Dendritic cell treated with granulocyte-macrophage colony-stimulating factor and Interleukin-4, amounts not matched to agents 40 ng/mL and 50 ng/mL, for 4 days (primary cell): ENCODE measurements at regions not wholly inside any gene's neighbourhood (a gene's known extent, or its start where the extent isn't known, plus 50 kb on each side); places are given as distances from the start of the nearest gene placed in this dataset.

ENCODE experiments used
- H3K27ac Mint-ChIP-seq: one replicate; pipeline ENCODE4 v1.8.0; 2022; ENCODE audit warnings: mild to moderate bottlenecking, mixed read lengths
- H3K27me3 Mint-ChIP-seq: one replicate; pipeline ENCODE4 v1.8.0; 2022; ENCODE audit warnings: mild to moderate bottlenecking, mixed read lengths
- H3K36me3 Mint-ChIP-seq: one replicate; pipeline ENCODE4 v1.8.0; 2022; ENCODE audit warnings: low read depth, mixed read lengths
- H3K4me1 Mint-ChIP-seq: one replicate; pipeline ENCODE4 v1.8.0; 2022; ENCODE audit warnings: low read depth, mixed read lengths
- H3K4me3 Mint-ChIP-seq: one replicate; pipeline ENCODE4 v1.8.0; 2022; ENCODE audit warnings: mild to moderate bottlenecking, moderate library complexity, mixed read lengths
- H3K9me3 Mint-ChIP-seq: one replicate; pipeline ENCODE4 v1.8.0; 2022; ENCODE audit warnings: mixed read lengths
- intact Hi-C: fragments of 100-400 bp; cut with micrococcal nuclease; formaldehyde crosslinking; loops from one replicate; pipeline ENCODE4 v1.15.0; 2022

DNA sequence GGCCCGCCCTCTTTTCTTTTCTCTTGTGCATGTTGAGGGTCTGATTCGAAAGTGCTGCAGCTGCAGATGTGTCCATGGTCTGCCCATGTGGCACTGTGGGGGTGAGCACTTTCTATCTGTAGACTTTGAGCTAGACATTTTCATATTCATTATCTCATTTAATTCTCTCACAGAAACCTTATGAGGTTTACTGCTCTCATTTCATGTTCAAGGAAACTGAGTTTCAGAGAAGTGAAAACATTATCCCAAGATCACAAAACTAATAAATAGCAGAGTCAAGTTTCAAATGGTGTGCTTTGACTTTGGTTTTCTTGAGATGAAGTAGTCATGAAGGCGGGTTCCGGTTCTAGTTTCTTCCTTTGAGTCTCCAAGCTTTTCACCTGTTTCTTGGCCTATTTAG is 536.5 kb upstream of the ZNF462 start:
- no peaks in the 10 kb centered on the region for H3K36me3 Mint-ChIP-seq
- no peak overlapping the region for H3K27ac Mint-ChIP-seq
- intact Hi-C loops = no loop called here
- no peaks in the 10 kb centered on the region for H3K27me3 Mint-ChIP-seq
- H3K4me1 Mint-ChIP-seq = no peaks in the 10 kb centered on the region
- no peak overlapping the region for H3K4me3 Mint-ChIP-seq
- no peaks in the 10 kb centered on the region for H3K9me3 Mint-ChIP-seq

DNA sequence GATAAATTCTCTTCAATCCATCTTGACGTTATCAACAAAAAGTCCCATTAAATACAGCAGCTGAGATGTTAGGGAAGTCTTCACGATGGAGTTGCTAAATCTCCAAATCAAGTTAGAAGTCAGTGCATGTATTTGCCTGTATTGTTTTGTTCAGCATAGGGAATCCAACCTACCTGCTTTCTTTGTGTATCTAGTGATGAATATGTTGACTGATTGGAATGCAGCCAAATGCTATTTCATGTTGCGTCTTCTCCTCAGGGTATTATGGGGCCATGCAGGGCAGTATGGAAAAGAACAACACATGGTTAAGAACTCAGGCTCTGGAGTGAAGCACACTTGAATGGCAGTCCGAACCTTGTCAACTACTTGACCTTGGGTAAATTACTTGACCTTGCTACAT is 529.5 kb upstream of the ZNF462 start:
- Mint-ChIP-seq H3K4me1 (no peaks in the 10 kb centered on the region), H3K27me3 (no peaks in the 10 kb centered on the region), H3K27ac (no peak overlapping the region), H3K4me3 (no peak overlapping the region), H3K9me3 (no peaks in the 10 kb centered on the region), H3K36me3 (no peaks in the 10 kb centered on the region)
- intact Hi-C loops = no loop called here

DNA sequence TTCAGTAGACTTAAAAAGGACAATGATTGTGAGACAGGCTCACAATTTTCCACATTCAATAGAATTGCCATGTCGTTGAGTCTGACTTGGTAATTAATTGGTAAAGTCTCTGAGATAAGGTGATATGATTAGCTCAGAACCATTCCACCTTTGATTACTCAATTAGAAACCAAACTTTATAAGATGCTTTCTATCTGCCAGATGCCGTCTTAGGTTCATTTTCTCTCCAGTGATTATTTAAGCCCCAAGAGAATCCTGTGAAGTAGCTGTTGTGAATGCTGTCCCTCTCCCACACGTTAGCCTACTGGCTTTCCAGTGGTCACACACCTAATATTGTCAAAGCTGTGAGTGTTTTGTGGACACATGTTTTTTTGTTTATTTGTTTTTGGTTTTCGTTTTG is 528.9 kb upstream of the ZNF462 start:
- Mint-ChIP-seq H3K36me3 (no peaks in the 10 kb centered on the region), H3K27ac (no peak overlapping the region), H3K9me3 (no peaks in the 10 kb centered on the region), H3K27me3 (no peaks in the 10 kb centered on the region), H3K4me3 (no peak overlapping the region), H3K4me1 (no peaks in the 10 kb centered on the region)
- intact Hi-C loops = no loop called here

DNA sequence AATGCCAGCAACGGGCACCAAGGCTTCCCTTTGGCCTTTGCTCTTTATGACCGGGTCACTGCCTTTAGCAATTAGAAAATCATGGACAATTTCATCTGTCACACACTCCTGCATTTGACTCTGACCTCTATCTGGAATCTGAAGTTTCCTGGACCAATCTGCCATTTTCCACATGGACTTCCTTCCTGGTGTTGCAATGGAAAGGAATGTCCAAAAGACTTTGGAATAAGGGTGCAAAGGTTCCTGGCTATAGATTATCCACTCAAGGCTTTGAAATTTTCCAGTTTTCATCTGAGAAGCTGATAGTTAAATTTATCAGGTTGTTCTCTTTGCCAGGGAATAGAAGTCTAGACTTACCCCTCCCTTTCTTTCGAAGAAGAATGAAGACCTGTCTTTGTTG is 523.1 kb upstream of the ZNF462 start:
- Mint-ChIP-seq H3K27ac (no peak overlapping the region), H3K4me3 (no peak overlapping the region), H3K27me3 (no peaks in the 10 kb centered on the region), H3K36me3 (no peaks in the 10 kb centered on the region), H3K4me1 (no peaks in the 10 kb centered on the region), H3K9me3 (no peaks in the 10 kb centered on the region)
- intact Hi-C loops = no loop called here

DNA sequence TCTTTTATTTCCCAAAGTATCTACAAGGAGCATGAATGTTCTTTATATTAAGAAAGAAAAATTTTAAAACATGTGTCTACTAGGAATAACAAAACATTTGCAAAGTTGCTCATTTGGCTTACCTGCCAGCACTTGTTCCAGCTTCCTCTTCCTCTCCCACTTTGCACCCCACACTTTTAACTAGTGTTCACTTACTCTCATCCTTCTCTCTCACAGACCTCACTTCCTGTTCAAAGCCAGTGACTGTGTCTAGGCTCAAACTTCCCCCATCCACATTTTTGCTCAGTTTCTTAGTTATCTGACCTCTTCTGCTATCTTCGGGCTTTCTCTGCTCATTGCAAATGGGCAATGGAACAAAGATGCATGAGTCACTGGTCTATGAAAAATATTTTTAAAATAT is 512.2 kb upstream of the ZNF462 start:
- Mint-ChIP-seq H3K27me3 (no peaks in the 10 kb centered on the region), H3K9me3 (peaks cover 9% of the 10 kb centered on the region), H3K36me3 (no peaks in the 10 kb centered on the region), H3K27ac (no peak overlapping the region), H3K4me3 (no peak overlapping the region), H3K4me1 (no peaks in the 10 kb centered on the region)
- intact Hi-C loops = no loop called here

DNA sequence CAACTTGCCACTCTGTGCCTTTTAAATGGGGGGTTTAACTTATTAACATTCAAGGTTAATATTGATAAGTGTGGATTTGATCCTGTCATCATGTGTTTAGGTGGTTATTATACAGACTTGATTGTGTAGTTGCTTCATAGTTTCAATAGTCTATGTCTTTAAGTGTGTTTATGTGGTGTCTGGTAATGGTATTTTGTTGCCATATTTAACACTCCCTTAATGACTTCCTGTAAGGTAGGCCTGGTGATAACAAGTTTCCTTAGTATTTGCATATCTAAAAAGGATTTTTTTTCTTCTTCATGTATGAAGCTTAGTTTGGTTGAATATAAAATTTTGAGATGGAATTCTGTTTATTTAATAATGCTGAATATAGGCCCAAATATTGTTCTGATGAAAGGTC is 506.0 kb upstream of the ZNF462 start:
- H3K9me3 Mint-ChIP-seq = peaks cover 40% of the 10 kb centered on the region
- H3K36me3 Mint-ChIP-seq = no peaks in the 10 kb centered on the region
- H3K27ac Mint-ChIP-seq = no peak overlapping the region
- H3K4me3 Mint-ChIP-seq = no peak overlapping the region
- no peaks in the 10 kb centered on the region for H3K27me3 Mint-ChIP-seq
- H3K4me1 Mint-ChIP-seq = no peaks in the 10 kb centered on the region
- intact Hi-C loops = no loop called here

DNA sequence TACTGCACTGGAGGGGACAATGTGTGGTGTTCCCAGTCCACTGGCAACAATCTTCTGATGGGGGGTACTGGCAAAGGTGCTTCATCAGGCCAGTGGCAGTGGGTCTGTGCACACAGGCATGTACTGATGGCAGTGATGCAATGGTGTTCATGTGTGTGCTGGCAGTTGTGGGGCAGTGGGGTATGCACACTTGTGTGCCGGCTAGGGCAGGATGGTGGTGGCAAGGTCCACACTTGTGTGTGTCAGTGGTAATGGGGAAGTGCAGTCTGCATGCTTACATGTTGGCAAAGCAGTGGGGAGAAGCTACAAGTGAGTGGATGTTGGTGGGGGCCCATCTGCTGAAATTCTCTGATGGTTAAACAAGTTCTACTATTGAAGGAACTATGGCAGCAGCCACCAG is 504.6 kb upstream of the ZNF462 start:
- Mint-ChIP-seq H3K4me3 (no peak overlapping the region), H3K9me3 (peaks cover 40% of the 10 kb centered on the region), H3K36me3 (no peaks in the 10 kb centered on the region), H3K27ac (no peak overlapping the region), H3K4me1 (no peaks in the 10 kb centered on the region), H3K27me3 (no peaks in the 10 kb centered on the region)
- intact Hi-C loops = no loop called here

DNA sequence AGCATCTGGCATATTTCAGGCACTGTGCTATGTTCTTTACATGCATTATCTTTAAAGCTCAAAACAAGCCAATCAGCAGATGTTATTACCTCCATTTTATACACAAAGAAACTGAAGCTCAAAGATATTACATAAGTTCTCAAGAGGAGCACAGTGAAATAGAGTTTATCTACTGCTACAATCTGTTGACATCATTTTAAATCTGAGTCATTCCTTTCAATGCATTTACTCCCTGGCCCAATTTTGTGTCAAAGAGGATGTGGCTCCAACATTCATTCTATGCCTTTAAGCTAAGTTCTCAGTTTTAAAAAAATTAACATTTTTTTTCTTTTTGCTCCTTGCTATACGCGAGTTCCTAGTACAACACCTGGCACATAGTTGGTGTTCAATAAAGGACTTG is 486.3 kb upstream of the ZNF462 start:
- Mint-ChIP-seq H3K36me3 (no peaks in the 10 kb centered on the region), H3K9me3 (peaks cover 10% of the 10 kb centered on the region), H3K4me3 (no peak overlapping the region), H3K4me1 (no peaks in the 10 kb centered on the region), H3K27me3 (no peaks in the 10 kb centered on the region), H3K27ac (no peak overlapping the region)
- intact Hi-C loops = no loop called here

DNA sequence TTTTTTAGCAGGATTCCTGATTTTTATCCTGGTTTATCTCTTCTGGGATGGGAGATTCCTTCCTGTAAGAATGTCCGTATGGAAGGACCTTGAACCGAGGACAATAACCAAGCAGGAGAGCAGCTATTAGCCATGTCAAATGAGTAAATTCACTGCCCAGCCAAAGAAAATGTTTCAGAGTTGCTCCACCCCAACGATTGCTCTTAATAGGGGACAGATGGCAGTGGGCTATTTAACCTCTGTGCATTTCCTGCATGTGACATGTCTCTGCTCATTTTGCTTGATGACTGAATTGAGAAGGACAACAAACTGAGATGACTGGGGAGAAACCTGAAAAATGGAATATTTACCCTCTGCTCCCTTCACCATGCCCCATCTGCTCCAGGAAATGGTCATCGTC is 479.9 kb upstream of the ZNF462 start:
- H3K36me3 Mint-ChIP-seq = no peaks in the 10 kb centered on the region
- intact Hi-C loops = no loop called here
- H3K4me3 Mint-ChIP-seq = no peak overlapping the region
- peaks cover 6% of the 10 kb centered on the region for H3K9me3 Mint-ChIP-seq
- H3K4me1 Mint-ChIP-seq = no peaks in the 10 kb centered on the region
- no peaks in the 10 kb centered on the region for H3K27me3 Mint-ChIP-seq
- H3K27ac Mint-ChIP-seq = no peak overlapping the region

DNA sequence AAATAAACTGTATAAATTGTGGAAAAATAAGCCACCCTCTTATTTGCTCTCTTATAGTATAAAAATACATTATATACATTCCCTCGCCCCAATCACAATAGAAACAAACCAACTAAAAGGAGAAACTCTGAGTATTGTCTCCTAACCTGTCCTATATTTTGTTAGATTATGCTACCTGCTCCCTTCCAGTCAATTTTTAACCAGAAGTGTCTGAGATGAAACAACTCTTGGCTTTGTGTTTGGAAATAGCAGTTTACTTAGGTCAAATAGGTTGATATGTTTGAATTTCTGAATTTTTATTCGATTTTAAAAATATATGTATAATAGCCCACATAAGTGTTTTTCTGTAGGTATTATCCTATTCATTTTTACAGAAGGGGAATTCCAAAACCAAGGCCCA is 475.0 kb upstream of the ZNF462 start:
- no peak overlapping the region for H3K27ac Mint-ChIP-seq
- H3K9me3 Mint-ChIP-seq = peaks cover 6% of the 10 kb centered on the region
- no peaks in the 10 kb centered on the region for H3K27me3 Mint-ChIP-seq
- H3K4me1 Mint-ChIP-seq = no peaks in the 10 kb centered on the region
- H3K36me3 Mint-ChIP-seq = no peaks in the 10 kb centered on the region
- H3K4me3 Mint-ChIP-seq = no peak overlapping the region
- intact Hi-C loops = no loop called here

DNA sequence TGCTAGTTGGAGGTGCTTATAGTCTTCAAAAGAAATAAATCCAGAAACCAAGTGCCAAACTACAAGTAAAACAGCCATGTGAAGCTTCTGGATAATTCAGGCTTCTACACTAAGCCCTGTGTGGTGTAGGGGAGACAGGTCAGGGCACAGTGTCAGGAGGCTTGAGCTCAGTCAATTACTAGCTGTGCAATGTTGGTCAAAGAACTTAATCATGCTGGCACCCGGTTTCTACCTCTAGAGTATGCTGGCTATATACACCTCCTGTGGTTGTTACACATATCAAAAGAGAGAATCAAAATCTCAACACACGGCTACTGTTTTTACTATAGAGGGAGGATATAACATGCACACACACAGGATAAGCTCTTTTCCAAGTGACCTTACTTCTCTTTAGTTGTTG is 469.7 kb upstream of the ZNF462 start:
- H3K4me1 Mint-ChIP-seq = no peaks in the 10 kb centered on the region
- no peaks in the 10 kb centered on the region for H3K36me3 Mint-ChIP-seq
- no peaks in the 10 kb centered on the region for H3K9me3 Mint-ChIP-seq
- no peak overlapping the region for H3K27ac Mint-ChIP-seq
- no peak overlapping the region for H3K4me3 Mint-ChIP-seq
- intact Hi-C loops = no loop called here
- no peaks in the 10 kb centered on the region for H3K27me3 Mint-ChIP-seq

DNA sequence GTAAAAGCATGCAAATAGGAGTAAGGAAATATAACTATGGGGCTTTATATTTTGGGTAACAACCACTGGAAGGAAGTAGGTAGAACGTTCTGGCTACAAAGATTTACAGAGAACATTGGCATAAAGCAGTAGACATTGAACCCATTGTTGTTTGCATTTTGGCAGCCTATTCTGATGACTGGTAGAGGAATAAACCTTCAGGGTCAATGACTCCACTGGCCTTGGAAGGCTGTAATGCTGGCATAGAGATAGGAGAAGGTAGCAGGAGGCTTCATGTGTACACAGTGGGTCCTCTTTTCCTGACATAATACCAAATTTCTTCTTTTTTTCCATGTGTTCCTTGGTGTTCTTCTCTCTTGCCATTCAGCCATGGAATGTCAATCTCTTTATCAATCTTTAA is 462.8 kb upstream of the ZNF462 start:
- intact Hi-C loops = no loop called here
- no peaks in the 10 kb centered on the region for H3K4me1 Mint-ChIP-seq
- H3K27ac Mint-ChIP-seq = no peak overlapping the region
- H3K36me3 Mint-ChIP-seq = no peaks in the 10 kb centered on the region
- H3K9me3 Mint-ChIP-seq = no peaks in the 10 kb centered on the region
- H3K27me3 Mint-ChIP-seq = no peaks in the 10 kb centered on the region
- H3K4me3 Mint-ChIP-seq = no peak overlapping the region

DNA sequence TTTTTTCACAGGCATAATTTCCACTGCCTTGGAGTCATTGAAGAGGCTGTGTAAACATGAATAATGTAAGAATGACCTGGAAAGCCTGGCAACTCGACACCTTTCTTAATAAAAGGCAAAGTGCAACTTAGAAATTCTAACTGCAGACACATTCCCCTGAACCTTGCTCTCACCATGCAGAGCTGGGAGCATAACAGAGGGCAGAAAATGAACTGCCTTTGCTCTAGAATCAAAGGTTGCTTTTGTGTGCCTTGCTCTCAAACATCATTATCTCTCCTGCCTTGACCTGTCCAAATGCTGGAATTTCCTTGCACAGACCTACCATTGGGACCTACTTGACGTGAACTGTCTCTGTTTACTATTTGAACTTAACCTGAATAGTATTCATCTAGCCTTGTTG is 462.0 kb upstream of the ZNF462 start:
- H3K9me3 Mint-ChIP-seq = no peaks in the 10 kb centered on the region
- intact Hi-C loops = no loop called here
- no peaks in the 10 kb centered on the region for H3K27me3 Mint-ChIP-seq
- H3K27ac Mint-ChIP-seq = no peak overlapping the region
- no peaks in the 10 kb centered on the region for H3K36me3 Mint-ChIP-seq
- H3K4me3 Mint-ChIP-seq = no peak overlapping the region
- H3K4me1 Mint-ChIP-seq = no peaks in the 10 kb centered on the region

DNA sequence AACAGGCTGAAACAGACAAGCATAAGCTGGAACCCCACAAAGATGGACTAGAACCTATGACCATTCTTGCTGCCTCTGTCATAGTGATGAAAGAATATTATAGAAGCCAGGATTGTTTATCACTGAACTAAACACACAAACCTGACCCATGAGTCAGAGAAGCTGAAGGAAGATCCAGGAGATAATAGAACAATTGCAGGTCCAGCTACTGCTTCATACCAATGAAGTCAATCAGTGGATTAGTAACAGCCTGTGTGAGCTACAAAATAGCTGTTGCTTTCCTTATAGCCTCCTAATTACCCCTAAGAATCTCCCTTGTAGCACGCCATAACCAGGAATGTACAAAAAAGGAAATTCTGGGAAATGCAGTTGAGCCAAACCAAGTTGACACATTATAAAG is 459.9 kb upstream of the ZNF462 start:
- intact Hi-C loops = no loop called here
- H3K4me3 Mint-ChIP-seq = no peak overlapping the region
- H3K4me1 Mint-ChIP-seq = no peaks in the 10 kb centered on the region

DNA sequence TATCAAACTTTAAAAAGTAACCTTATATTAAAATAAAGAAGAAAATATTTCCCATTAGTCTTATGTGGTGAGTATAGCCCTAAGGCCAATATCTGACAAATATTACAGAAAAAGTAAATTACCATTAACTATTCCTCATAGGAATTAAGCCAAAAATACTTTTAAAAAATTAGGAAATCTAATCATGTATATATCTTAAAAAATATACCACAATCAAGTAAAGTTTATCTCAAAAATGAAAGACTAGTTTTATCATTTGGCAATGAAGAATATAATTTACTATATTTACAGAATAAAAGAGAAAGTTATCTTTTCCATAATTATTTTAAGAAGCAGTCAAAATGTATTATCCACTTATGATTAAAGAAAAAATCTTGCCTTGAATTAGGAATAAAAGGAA is 458.8 kb upstream of the ZNF462 start:
- no peak overlapping the region for H3K27ac Mint-ChIP-seq
- no peaks in the 10 kb centered on the region for H3K36me3 Mint-ChIP-seq
- no peak overlapping the region for H3K4me3 Mint-ChIP-seq
- intact Hi-C loops = no loop called here
- no peaks in the 10 kb centered on the region for H3K27me3 Mint-ChIP-seq
- no peaks in the 10 kb centered on the region for H3K4me1 Mint-ChIP-seq
- H3K9me3 Mint-ChIP-seq = peaks cover 8% of the 10 kb centered on the region

More for the DNA sequence above, 459.9 kb upstream of the ZNF462 start:
- Mint-ChIP-seq H3K27me3 (no peaks in the 10 kb centered on the region), H3K9me3 (no peaks in the 10 kb centered on the region), H3K36me3 (no peaks in the 10 kb centered on the region), H3K27ac (no peak overlapping the region)
